ENCODE measurements at regions not wholly inside any gene's neighbourhood (a gene's known extent, or its start where the extent isn't known, plus 50 kb on each side); places are given as distances from the start of the nearest gene placed in this dataset.

DNA sequence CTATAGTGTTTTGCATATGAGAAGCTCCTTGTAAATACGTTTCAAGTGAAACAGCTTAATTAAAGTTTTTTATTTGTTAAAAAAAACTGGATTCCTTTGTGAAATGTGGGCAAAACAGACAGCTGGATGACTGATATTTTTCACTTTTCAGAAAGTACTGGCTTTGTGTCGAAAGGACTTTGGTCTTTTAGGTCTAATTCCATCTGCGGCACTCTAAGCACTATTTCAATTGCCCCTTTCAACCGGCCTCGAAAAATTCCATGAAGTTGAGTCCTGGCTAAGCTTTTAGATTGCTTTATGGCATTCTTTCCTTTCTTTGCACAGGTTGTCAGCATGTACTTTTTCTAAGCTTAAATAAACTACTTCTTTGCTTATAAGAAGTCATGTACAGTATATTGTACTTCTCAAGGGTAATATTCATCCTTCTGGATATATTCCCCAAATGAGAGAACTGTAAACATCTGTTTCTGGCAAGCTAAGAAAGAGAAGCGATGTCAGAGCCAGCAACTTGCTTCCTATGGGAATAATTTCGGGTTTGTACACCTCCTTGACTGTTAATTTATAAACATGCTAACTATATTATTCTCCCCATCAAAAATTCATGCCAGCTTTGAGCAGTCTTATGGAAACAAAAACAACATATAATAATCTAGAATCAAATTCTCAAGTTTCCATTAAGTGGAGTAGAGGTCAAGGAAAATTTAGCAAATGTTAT is 611.3 kb downstream of the ETNK1 start:
- no peak for TF ChIP-seq CTCF (IDR thresholded peaks at IDR 0.05; ENCODE audit: low read depth, low read length)
- TF ChIP-seq EZH2phosphoT487 (IDR thresholded peaks at IDR 0.05; ENCODE audit: low read depth) = no peak
